Activated T-helper 9 cell treated with anti-CD3 and anti-CD28 coated beads, Interleukin-2, amount 50 U/mL, for 16 hours (primary cell): ENCODE measurements at regions not wholly inside any gene's neighbourhood (a gene's known extent, or its start where the extent isn't known, plus 50 kb on each side); places are given as distances from the start of the nearest gene placed in this dataset.

ENCODE experiments used
- DNase-seq: peaks from one replicate; pipeline ENCODE4 v3.0.0-alpha.2; 2020; ENCODE audit warnings: low read depth

GRCh38 chr6:102582569-102582968 lies 1189.1 kb downstream of the GRIK2 start:
- DNase-seq = no peak

GRCh38 chr6:102581378-102582124 lies 1188.0 kb downstream of the GRIK2 start:
- DNase-seq = no peak

GRCh38 chr6:102571236-102571908 lies 1177.9 kb downstream of the GRIK2 start:
- no peak for DNase-seq

- DNase-seq = no peak
Observed at GRCh38 chr6:102562713-102563112, 1169.2 kb downstream of the GRIK2 start.

- DNase-seq = no peak
Observed at GRCh38 chr6:102553214-102553613, 1159.7 kb downstream of the GRIK2 start.

- DNase-seq = no peak
Observed at GRCh38 chr6:102549221-102549874, 1155.8 kb downstream of the GRIK2 start.

- DNase-seq = no peak
Observed at GRCh38 chr6:102525336-102525735, 1131.8 kb downstream of the GRIK2 start.

GRCh38 chr6:102520966-102521365 lies 1127.5 kb downstream of the GRIK2 start:
- DNase-seq = no peak

GRCh38 chr6:102517506-102517905 lies 1124.0 kb downstream of the GRIK2 start:
- no peak for DNase-seq

GRCh38 chr6:102501615-102502014 lies 1108.1 kb downstream of the GRIK2 start:
- DNase-seq = no peak

GRCh38 chr6:102494808-102495207 lies 1101.3 kb downstream of the GRIK2 start:
- no peak for DNase-seq

GRCh38 chr6:102493485-102493884 lies 1100.0 kb downstream of the GRIK2 start:
- DNase-seq = no peak

- DNase-seq = no peak
Observed at GRCh38 chr6:102488729-102489128, 1095.2 kb downstream of the GRIK2 start.

- DNase-seq = no peak
Observed at GRCh38 chr6:102485480-102485879, 1092.0 kb downstream of the GRIK2 start.

- DNase-seq = no peak
Observed at GRCh38 chr6:102474041-102474807, 1080.7 kb downstream of the GRIK2 start.

- DNase-seq = no peak
Observed at GRCh38 chr6:102458990-102459389, 1065.5 kb downstream of the GRIK2 start.

GRCh38 chr6:102438171-102438570 lies 1044.7 kb downstream of the GRIK2 start:
- no peak for DNase-seq

GRCh38 chr6:102417368-102417998 lies 1024.0 kb downstream of the GRIK2 start:
- DNase-seq = no peak

- no peak for DNase-seq
Observed at GRCh38 chr6:102415891-102416290, 1022.4 kb downstream of the GRIK2 start.

- no peak for DNase-seq
Observed at GRCh38 chr6:102411796-102412195, 1018.3 kb downstream of the GRIK2 start.

- DNase-seq = no peak
Observed at GRCh38 chr6:102407886-102408741, 1014.6 kb downstream of the GRIK2 start.
